Liver (tissue), 8 donors: ENCODE measurements at regions not wholly inside any gene's neighbourhood (a gene's known extent, or its start where the extent isn't known, plus 50 kb on each side); places are given as distances from the start of the nearest gene placed in this dataset.

Source experiments
- DNase-seq: peaks from one replicate; pipeline ENCODE4 v3.0.0-alpha.2; 2017; ENCODE audit warnings: low spot score
- H3K27ac ChIP-seq, 2 donors: one replicate each; pipeline ENCODE4 v1.7.0; 2013; ENCODE audit warnings: inconsistent platforms in 2 of 2, low read length in 2 of 2, control low read depth in 1 of 2, low read depth in 1 of 2, mild to moderate bottlenecking in 1 of 2
- H3K27me3 ChIP-seq, 4 donors: one replicate each; pipeline versions ENCODE4 v1.6.1 to v1.7.0; 2013; ENCODE audit warnings: low read length in 3 of 4, inconsistent platforms in 1 of 4, mild to moderate bottlenecking in 1 of 4, moderate library complexity in 1 of 4; ENCODE audit not compliant: control insufficient read depth in 4 of 4, insufficient read depth in 4 of 4
- H3K36me3 ChIP-seq, 4 donors: one replicate each; pipeline versions ENCODE4 v1.6.1 to v1.7.0; 2013; ENCODE audit warnings: low read length in 3 of 4, mild to moderate bottlenecking in 3 of 4, low read depth in 1 of 4, moderate library complexity in 1 of 4; ENCODE audit not compliant: control insufficient read depth in 4 of 4, insufficient read depth in 3 of 4
- H3K4me1 ChIP-seq, 4 donors: one replicate each; pipeline versions ENCODE4 v1.6.1 to v1.7.0; 2013; ENCODE audit warnings: low read length in 3 of 4, mild to moderate bottlenecking in 3 of 4, moderate library complexity in 1 of 4; ENCODE audit not compliant: control insufficient read depth in 4 of 4, insufficient read depth in 4 of 4
- H3K4me3 ChIP-seq, 3 donors: one replicate each; pipeline versions ENCODE4 v1.6.1 to v1.7.0; 2013; ENCODE audit warnings: low read length in 3 of 3, control low read depth in 1 of 3, low read depth in 1 of 3, mild to moderate bottlenecking in 1 of 3
- H3K9ac ChIP-seq, 2 donors: one replicate each; pipeline ENCODE4 v1.7.0; 2013; ENCODE audit warnings: low read length in 2 of 2, mild to moderate bottlenecking in 2 of 2, moderate library complexity in 2 of 2, control low read depth in 1 of 2, low read depth in 1 of 2
- H3K9me3 ChIP-seq, 4 donors: one replicate each; pipeline versions ENCODE4 v1.6.1 to v1.7.0; 2013; ENCODE audit warnings: low read length in 3 of 4; ENCODE audit not compliant: control insufficient read depth in 4 of 4
- ATF3 ChIP-seq: IDR thresholded peaks from 2 replicates; pipeline ENCODE4 v1.6.1; 2016; ENCODE audit warnings: antibody characterized with exemption
- EGR1 ChIP-seq, 2 donors: IDR thresholded peaks; 2 replicates each; pipeline ENCODE4 v1.6.1; 2016 to 2018; ENCODE audit warnings: antibody characterized with exemption in 2 of 2, low read depth in 2 of 2
- FOXA2 ChIP-seq: IDR thresholded peaks from 2 replicates; pipeline ENCODE4 v1.6.1; 2016; ENCODE audit warnings: antibody characterized with exemption
- GABPA ChIP-seq, 2 donors: IDR thresholded peaks in 1 of 2; conservative IDR thresholded peaks in 1 of 2; 2 replicates each; pipeline ENCODE4 v1.6.1; 2016; ENCODE audit warnings: antibody characterized with exemption in 2 of 2, mild to moderate bottlenecking in 1 of 2, moderate library complexity in 1 of 2
- HNF4A ChIP-seq, 2 donors: conservative IDR thresholded peaks; 2 replicates each; pipeline ENCODE4 v1.6.1; 2016; ENCODE audit warnings: antibody characterized with exemption in 2 of 2, mild to moderate bottlenecking in 2 of 2
- NR2F2 ChIP-seq: IDR thresholded peaks from 2 replicates; pipeline ENCODE4 v1.6.1; 2016; ENCODE audit warnings: antibody characterized with exemption
- RAD21 ChIP-seq, 2 donors: IDR thresholded peaks; 2 replicates each; pipeline ENCODE4 v1.6.1; 2016; ENCODE audit warnings: antibody characterized with exemption in 2 of 2, mild to moderate bottlenecking in 2 of 2
- REST ChIP-seq: IDR thresholded peaks from 2 replicates; pipeline ENCODE4 v1.6.1; 2016; ENCODE audit warnings: antibody characterized with exemption, mild to moderate bottlenecking
- RXRA ChIP-seq, 2 donors: IDR thresholded peaks; 2 replicates each; pipeline ENCODE4 v1.6.1; 2017 to 2018; ENCODE audit warnings: antibody characterized with exemption in 2 of 2, mild to moderate bottlenecking in 1 of 2
- SP1 ChIP-seq: IDR thresholded peaks from 2 replicates; pipeline ENCODE4 v1.6.1; 2018; ENCODE audit warnings: antibody characterized with exemption, mild to moderate bottlenecking
- TAF1 ChIP-seq: conservative IDR thresholded peaks from 2 replicates; pipeline ENCODE4 v1.6.1; 2016; ENCODE audit warnings: antibody characterized with exemption, mild to moderate bottlenecking
- YY1 ChIP-seq: IDR thresholded peaks from 2 replicates; pipeline ENCODE4 v1.6.1; 2016; ENCODE audit warnings: antibody characterized with exemption, mild to moderate bottlenecking
- WGBS: extraction: QIAGEN DNeasy Blood & Tissue Kit; methylation state at CpG from one replicate; pipeline ENCODE4 v1.1.7; 2013; 5-methylcytosine and 5-hydroxymethylcytosine counted together
- TF ChIP-seq, protein P1 (sequence below): IDR thresholded peaks from 2 replicates; pipeline ENCODE4 v1.6.1; 2016; ENCODE audit warnings: antibody characterized with exemption
- TF ChIP-seq, protein P2 (sequence below): fragments of 150-350 bp; IDR thresholded peaks from 2 replicates; pipeline ENCODE4 v1.5.1; 2017; ENCODE audit warnings: improper control_type of control experiment, low read depth, low read length; ENCODE audit not compliant: missing input control
- TF ChIP-seq, protein P3 (sequence below): IDR thresholded peaks from 2 replicates; pipeline ENCODE4 v1.6.1; 2016; ENCODE audit warnings: antibody characterized with exemption
- donor health status: healthy.
- donor health status: healthy.
- donor health status: healthy.
- donor health status: healthy.
- donor health status: healthy.

GRCh38 chr16:17658881-17659280, 188.1 kb upstream of the XYLT1 start:
- H3K27me3 ChIP-seq = no peaks in the 10 kb centered on the region
- no peak overlapping the region for H3K9ac ChIP-seq
- 73% methylated on average over 3 of the region's 3 CpGs for WGBS
- no peak overlapping the region for H3K4me3 ChIP-seq
- H3K9me3 ChIP-seq = no peaks in the 10 kb centered on the region
- no peak overlapping the region for H3K27ac ChIP-seq
- H3K4me1 ChIP-seq = no peaks in the 10 kb centered on the region
- DNase-seq = no peak
- H3K36me3 ChIP-seq = no peaks in the 10 kb centered on the region
- TF ChIP-seq, protein P1, sequence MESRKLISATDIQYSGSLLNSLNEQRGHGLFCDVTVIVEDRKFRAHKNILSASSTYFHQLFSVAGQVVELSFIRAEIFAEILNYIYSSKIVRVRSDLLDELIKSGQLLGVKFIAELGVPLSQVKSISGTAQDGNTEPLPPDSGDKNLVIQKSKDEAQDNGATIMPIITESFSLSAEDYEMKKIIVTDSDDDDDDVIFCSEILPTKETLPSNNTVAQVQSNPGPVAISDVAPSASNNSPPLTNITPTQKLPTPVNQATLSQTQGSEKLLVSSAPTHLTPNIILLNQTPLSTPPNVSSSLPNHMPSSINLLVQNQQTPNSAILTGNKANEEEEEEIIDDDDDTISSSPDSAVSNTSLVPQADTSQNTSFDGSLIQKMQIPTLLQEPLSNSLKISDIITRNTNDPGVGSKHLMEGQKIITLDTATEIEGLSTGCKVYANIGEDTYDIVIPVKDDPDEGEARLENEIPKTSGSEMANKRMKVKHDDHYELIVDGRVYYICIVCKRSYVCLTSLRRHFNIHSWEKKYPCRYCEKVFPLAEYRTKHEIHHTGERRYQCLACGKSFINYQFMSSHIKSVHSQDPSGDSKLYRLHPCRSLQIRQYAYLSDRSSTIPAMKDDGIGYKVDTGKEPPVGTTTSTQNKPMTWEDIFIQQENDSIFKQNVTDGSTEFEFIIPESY = no peak
- TF ChIP-seq EGR1 (IDR thresholded peaks at IDR 0.05; ENCODE audit: low read depth in 2 of 2) = no peak
- no peak for TF ChIP-seq TAF1
- no peak for TF ChIP-seq HNF4A (conservative IDR thresholded peaks at IDR 0.05)
- TF ChIP-seq GABPA (IDR thresholded peaks at IDR 0.05 in 1 of 2, conservative IDR thresholded peaks at IDR 0.05 in 1 of 2) = no peak
- TF ChIP-seq ATF3 = no peak
- TF ChIP-seq FOXA2 = no peak
- TF ChIP-seq RAD21 (IDR thresholded peaks at IDR 0.05) = no peak
- TF ChIP-seq YY1 = no peak
- TF ChIP-seq RXRA (IDR thresholded peaks at IDR 0.05) = no peak
- no peak for TF ChIP-seq NR2F2
- no peak for TF ChIP-seq SP1
- TF ChIP-seq, protein P2, sequence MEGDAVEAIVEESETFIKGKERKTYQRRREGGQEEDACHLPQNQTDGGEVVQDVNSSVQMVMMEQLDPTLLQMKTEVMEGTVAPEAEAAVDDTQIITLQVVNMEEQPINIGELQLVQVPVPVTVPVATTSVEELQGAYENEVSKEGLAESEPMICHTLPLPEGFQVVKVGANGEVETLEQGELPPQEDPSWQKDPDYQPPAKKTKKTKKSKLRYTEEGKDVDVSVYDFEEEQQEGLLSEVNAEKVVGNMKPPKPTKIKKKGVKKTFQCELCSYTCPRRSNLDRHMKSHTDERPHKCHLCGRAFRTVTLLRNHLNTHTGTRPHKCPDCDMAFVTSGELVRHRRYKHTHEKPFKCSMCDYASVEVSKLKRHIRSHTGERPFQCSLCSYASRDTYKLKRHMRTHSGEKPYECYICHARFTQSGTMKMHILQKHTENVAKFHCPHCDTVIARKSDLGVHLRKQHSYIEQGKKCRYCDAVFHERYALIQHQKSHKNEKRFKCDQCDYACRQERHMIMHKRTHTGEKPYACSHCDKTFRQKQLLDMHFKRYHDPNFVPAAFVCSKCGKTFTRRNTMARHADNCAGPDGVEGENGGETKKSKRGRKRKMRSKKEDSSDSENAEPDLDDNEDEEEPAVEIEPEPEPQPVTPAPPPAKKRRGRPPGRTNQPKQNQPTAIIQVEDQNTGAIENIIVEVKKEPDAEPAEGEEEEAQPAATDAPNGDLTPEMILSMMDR = no peak
- no peak for TF ChIP-seq REST

DNA sequence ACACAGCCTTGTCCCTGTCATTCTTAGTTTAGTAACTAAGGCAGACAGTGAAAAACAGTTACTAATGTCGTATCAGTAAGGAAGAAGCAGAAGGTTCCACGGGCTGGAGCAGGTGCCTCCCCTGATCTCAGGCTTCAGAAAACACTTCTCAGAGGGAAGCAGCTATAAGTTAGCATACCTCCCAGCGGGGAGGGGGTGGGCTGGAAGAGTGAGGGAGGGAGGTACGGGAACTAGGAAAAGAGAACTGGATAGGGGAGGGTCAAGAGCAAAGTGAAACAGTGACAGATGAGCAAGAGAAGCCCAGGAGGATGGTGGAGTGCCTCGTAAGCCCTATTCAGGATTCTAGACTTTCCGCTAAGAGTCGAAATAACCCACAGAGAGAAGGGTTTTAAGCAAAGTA, 186.3 kb upstream of the XYLT1 start:
- WGBS = 41% methylated on average over 7 of the region's 7 CpGs
- DNase-seq = no peak
- no peak overlapping the region for H3K27ac ChIP-seq
- TF ChIP-seq REST = no peak
- TF ChIP-seq, protein P3, sequence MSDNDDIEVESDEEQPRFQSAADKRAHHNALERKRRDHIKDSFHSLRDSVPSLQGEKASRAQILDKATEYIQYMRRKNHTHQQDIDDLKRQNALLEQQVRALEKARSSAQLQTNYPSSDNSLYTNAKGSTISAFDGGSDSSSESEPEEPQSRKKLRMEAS = no peak
- no peaks in the 10 kb centered on the region for H3K36me3 ChIP-seq
- no peak overlapping the region for H3K9ac ChIP-seq
- no peak overlapping the region for H3K4me3 ChIP-seq
- peaks cover 0 to 3% (median 0%) of the 10 kb centered on the region in 4 donors for H3K27me3 ChIP-seq
- H3K4me1 ChIP-seq = no peaks in the 10 kb centered on the region
- H3K9me3 ChIP-seq = no peaks in the 10 kb centered on the region
